NCI-H187 (cell line): ENCODE measurements at regions not wholly inside any gene's neighbourhood (a gene's known extent, or its start where the extent isn't known, plus 50 kb on each side); places are given as distances from the start of the nearest gene placed in this dataset.

Experiments
- DNase-seq, 2 experiments: peaks; one replicate each; lab custom pipeline; 2025; lab: John Stamatoyannopoulos, UW

- no peak for DNase-seq
These were observed 61.7 kb upstream of the LRIG3 start for GRCh38 chr12:58981961-58982360.

DNA sequence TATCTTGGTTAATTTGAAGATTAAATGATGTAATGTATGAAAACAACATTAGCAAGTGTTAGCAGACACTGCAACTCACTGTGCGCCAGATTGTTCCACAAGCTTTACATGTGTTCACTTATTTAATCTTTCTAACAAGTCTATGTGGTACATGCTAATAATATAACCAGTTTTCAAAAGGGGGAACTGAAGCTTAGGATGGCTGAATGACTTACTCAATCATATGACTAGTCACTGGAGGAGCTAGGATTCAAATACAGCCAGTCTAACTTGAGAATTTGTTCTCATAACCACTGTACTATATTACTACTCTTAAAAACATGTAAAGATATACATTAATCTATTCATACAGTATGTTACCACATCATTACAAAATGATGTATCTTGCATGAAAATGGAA lies 60.5 kb upstream of the LRIG3 start:
- no peak for DNase-seq

DNA sequence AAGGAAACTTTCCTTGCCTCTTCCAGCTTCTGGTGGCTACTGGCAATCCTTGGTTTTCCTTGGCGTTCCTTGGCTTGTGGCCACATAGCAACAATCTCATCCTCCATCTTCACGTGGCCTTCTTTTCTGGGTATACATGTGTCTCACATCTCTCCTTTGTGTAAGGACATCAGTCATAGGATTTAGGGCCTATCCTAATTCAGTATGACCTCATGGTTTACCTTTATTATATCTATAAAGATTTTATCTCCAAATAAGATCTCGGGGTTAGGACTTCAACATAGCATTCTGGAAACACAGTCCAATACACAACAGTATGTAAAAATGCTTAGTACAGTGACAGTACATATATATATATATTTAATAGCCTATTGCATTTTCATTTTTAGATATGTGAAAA lies 58.4 kb upstream of the LRIG3 start:
- DNase-seq = no peak

- no peak for DNase-seq
These were observed 57.2 kb upstream of the LRIG3 start for GRCh38 chr12:58977476-58977875.

- no peak for DNase-seq
These were observed 55.8 kb upstream of the LRIG3 start for GRCh38 chr12:58976146-58976545.
